Thymus (tissue), 11 donors: ENCODE measurements at regions not wholly inside any gene's neighbourhood (a gene's known extent, or its start where the extent isn't known, plus 50 kb on each side); places are given as distances from the start of the nearest gene placed in this dataset.
"Not testable (repeated sequence)": the region's sequence is repeated elsewhere in the genome, so short reads cannot be mapped to it uniquely, and the experiment has no call there.

Source experiments
- DNase-seq, 9 donors: peaks; one replicate each; pipeline ENCODE4 v3.0.0-alpha.2; 2013; ENCODE audit warnings: low spot score in 9 of 9, low read depth in 6 of 9, missing footprints in 1 of 9
- H3K27ac ChIP-seq, 2 donors: one replicate each; pipeline ENCODE4 v1.5.1; 2013; ENCODE audit warnings: control low read depth in 1 of 2, low read depth in 1 of 2, low read length in 1 of 2, mild to moderate bottlenecking in 1 of 2, moderate library complexity in 1 of 2
- H3K27me3 ChIP-seq, 2 donors: one replicate each; pipeline ENCODE4 v1.5.1; 2013; ENCODE audit warnings: low read length in 1 of 2; ENCODE audit not compliant: control insufficient read depth in 2 of 2, insufficient read depth in 1 of 2
- H3K36me3 ChIP-seq, 2 donors: one replicate each; pipeline ENCODE4 v1.5.1; 2013; ENCODE audit warnings: low read length in 1 of 2, mild to moderate bottlenecking in 1 of 2, moderate library complexity in 1 of 2; ENCODE audit not compliant: control insufficient read depth in 2 of 2, insufficient read depth in 2 of 2
- H3K4me1 ChIP-seq, 2 donors: one replicate each; pipeline ENCODE4 v1.5.1; 2013; ENCODE audit warnings: low read length in 2 of 2; ENCODE audit not compliant: control insufficient read depth in 2 of 2, insufficient read depth in 2 of 2
- H3K4me3 ChIP-seq, 2 donors: one replicate each; pipeline ENCODE4 v1.5.1; 2013; ENCODE audit warnings: low read length in 2 of 2, control low read depth in 1 of 2, mild to moderate bottlenecking in 1 of 2
- H3K9me3 ChIP-seq, 2 donors: one replicate each; pipeline ENCODE4 v1.5.1; 2013; ENCODE audit warnings: low read length in 1 of 2, mild to moderate bottlenecking in 1 of 2; ENCODE audit not compliant: control insufficient read depth in 2 of 2, insufficient read depth in 1 of 2
- WGBS: extraction: QIAGEN DNeasy Blood & Tissue Kit; methylation state at CpG from one replicate; pipeline ENCODE4 v1.1.7; 2013; 5-methylcytosine and 5-hydroxymethylcytosine counted together
- donor health status: healthy.

- no peak for DNase-seq
- 98% methylated on average over 4 of the region's 4 CpGs for WGBS
- no peaks in the 10 kb centered on the region for H3K27me3 ChIP-seq
Observed at GRCh38 chr6:21931641-21932335, 338.2 kb downstream of the SOX4 start.

DNA sequence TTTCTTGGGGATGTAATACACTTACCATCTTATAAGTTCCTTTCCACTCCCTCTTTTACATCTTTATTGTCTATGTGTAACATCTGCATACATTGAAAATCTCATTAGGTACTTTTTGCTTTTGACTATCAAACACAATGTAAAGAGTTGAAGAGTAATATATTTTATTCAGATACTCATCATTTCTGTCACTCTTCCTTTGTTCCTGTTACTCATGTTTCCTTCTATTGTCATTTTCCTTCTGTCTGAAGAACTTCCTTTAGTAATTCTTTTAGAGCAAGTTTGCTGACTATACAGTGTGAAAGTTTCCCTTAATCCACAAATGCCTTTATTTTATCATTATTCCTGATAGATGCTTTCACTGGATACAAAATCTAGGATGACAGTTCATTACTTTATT is 339.8 kb downstream of the SOX4 start:
- no peak for DNase-seq
- Histone ChIP-seq H3K27ac (no peak overlapping the region), H3K27me3 (no peaks in the 10 kb centered on the region), H3K4me3 (no peak overlapping the region), H3K36me3 (peaks cover 4 to 31% of the 10 kb centered on the region in 2 donors), H3K9me3 (peaks cover 0 to 14% of the 10 kb centered on the region in 2 donors), H3K4me1 (no peaks in the 10 kb centered on the region)

More at GRCh38 chr6:21931641-21932335, 338.2 kb downstream of the SOX4 start:
- Histone ChIP-seq H3K27ac (no peak overlapping the region), H3K4me3 (no peak overlapping the region), H3K4me1 (peaks cover 0 to 7% of the 10 kb centered on the region in 2 donors), H3K9me3 (peaks cover 0 to 14% of the 10 kb centered on the region in 2 donors), H3K36me3 (peaks cover 4 to 21% of the 10 kb centered on the region in 2 donors)

DNA sequence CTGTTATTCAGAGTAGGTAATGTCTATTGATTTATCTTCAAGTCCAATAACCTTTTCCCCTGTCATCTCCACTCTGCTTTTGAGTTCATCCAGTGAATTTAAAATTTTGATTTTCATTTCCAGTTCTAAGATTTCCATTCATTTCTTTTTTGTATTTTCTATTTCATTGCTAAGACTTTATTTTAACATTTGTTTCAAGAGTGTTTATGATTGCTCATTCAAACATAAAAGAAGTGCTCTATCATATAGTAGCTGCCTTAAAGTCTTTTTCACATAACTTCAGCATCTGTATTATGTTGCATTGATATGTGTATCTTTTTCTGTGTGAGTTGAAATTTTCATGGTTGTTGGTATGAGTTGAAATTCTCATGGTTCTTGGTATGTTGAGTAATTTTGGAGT is 341.6 kb downstream of the SOX4 start:
- DNase-seq = no peak
- Histone ChIP-seq H3K4me3 (no peak overlapping the region), H3K9me3 (peaks cover 0 to 14% of the 10 kb centered on the region in 2 donors), H3K4me1 (no peaks in the 10 kb centered on the region), H3K27ac (no peak overlapping the region), H3K36me3 (peaks cover 4 to 31% of the 10 kb centered on the region in 2 donors), H3K27me3 (no peaks in the 10 kb centered on the region)

- Histone ChIP-seq H3K36me3 (peaks cover 4 to 31% of the 10 kb centered on the region in 2 donors), H3K4me1 (no peaks in the 10 kb centered on the region), H3K27ac (no peak overlapping the region), H3K27me3 (no peaks in the 10 kb centered on the region), H3K4me3 (no peak overlapping the region), H3K9me3 (peaks cover 0 to 14% of the 10 kb centered on the region in 2 donors)
- no peak for DNase-seq
- WGBS = 94% methylated on average over 2 of the region's 2 CpGs
Observed at GRCh38 chr6:21935561-21936028, 342.0 kb downstream of the SOX4 start.

- no peak overlapping the region for H3K4me3 ChIP-seq
- 87% methylated on average over 6 of the region's 6 CpGs for WGBS
- H3K36me3 ChIP-seq = peaks cover 4 to 23% of the 10 kb centered on the region in 2 donors
- H3K27me3 ChIP-seq = no peaks in the 10 kb centered on the region
- no peak for DNase-seq
- H3K27ac ChIP-seq = no peak overlapping the region
- H3K4me1 ChIP-seq = no peaks in the 10 kb centered on the region
- peaks cover 0 to 6% of the 10 kb centered on the region in 2 donors for H3K9me3 ChIP-seq
Observed at GRCh38 chr6:21937466-21937865, 343.9 kb downstream of the SOX4 start.

- not testable (repeated sequence) for H3K4me1 ChIP-seq, DNase-seq, H3K27ac ChIP-seq, H3K9me3 ChIP-seq, H3K27me3 ChIP-seq, H3K4me3 ChIP-seq
- peaks cover 4 to 23% of the 10 kb centered on the region in 2 donors for H3K36me3 ChIP-seq
- 98% methylated on average over 8 of the region's 8 CpGs for WGBS
Observed at GRCh38 chr6:21939066-21939465, 345.5 kb downstream of the SOX4 start.

DNA sequence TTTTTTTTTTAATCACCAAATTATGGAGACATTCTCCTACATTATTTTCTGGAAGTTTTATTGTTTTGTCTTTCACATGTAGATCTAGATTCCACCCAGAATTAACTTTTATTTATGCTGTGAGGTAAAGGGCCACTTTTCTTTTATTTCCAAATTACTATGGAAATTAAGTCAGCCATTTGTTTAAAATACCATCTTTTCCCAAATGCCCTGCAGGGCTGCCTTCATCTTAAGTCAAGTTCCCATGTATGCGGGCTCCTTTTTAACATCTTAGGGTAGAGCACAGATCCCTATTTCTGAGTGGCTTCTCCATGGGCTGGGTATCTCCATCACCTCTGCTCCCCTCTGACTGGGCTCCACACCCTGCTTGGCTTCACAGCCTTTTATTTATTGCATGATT is 348.4 kb downstream of the SOX4 start:
- peaks cover 0 to 8% of the 10 kb centered on the region in 2 donors for H3K4me1 ChIP-seq
- H3K4me3 ChIP-seq = no peak overlapping the region
- H3K27me3 ChIP-seq = no peaks in the 10 kb centered on the region
- no peaks in the 10 kb centered on the region for H3K9me3 ChIP-seq
- DNase-seq = no peak
- H3K27ac ChIP-seq = no peak overlapping the region
- peaks cover 0 to 14% of the 10 kb centered on the region in 2 donors for H3K36me3 ChIP-seq
- WGBS = 96% methylated on average over 1 of the region's 1 CpG

- Histone ChIP-seq H3K27me3 (no peaks in the 10 kb centered on the region), H3K4me3 (no peak overlapping the region), H3K9me3 (no peaks in the 10 kb centered on the region), H3K36me3 (peaks cover 0 to 8% of the 10 kb centered on the region in 2 donors), H3K27ac (no peak overlapping the region), H3K4me1 (peaks cover 3 to 12% of the 10 kb centered on the region in 2 donors)
- 75% methylated on average over 6 of the region's 6 CpGs for WGBS
- no peak for DNase-seq
Observed at GRCh38 chr6:21942897-21943296, 349.3 kb downstream of the SOX4 start.

DNA sequence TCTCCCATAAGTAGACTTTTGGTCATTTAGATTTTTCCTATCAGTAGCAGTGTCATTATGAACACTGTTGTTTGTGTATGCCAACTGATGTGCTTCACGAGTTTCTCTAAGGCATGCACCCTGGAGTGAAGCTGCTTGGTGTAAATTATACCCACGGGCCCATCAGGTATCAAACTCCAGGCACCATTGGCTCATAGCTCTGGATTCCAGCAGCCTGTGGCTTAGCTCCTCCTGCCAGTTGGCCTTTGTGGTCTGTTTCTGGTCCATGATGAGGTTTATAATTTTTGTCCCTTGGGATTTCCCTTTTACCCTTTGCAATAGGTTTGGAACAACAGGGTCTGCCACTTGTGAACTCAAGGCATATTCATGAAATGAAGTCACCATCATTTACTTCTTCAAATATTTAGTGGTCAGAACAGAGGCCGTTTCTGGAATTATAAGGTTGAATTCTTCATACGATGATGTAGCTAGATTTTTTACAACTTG is 350.5 kb downstream of the PRL start:
- Histone ChIP-seq H3K27ac (no peak overlapping the region), H3K36me3 (peaks cover 0 to 7% of the 10 kb centered on the region in 2 donors), H3K27me3 (no peaks in the 10 kb centered on the region), H3K9me3 (no peaks in the 10 kb centered on the region), H3K4me3 (no peak overlapping the region), H3K4me1 (peaks cover 15 to 37% of the 10 kb centered on the region in 2 donors)
- 94% methylated on average over 4 of the region's 4 CpGs for WGBS
- no peak for DNase-seq
